ENCODE measurements at regions not wholly inside any gene's neighbourhood (a gene's known extent, or its start where the extent isn't known, plus 50 kb on each side); places are given as distances from the start of the nearest gene placed in this dataset.
A peak's percentile ranks its signal among the peaks of the same experiment; 100 is the strongest.

GRCh38 chr5:168104350-168104749, 187.1 kb upstream of the WWC1 start:
- intact Hi-C loops (cut with micrococcal nuclease): no loop called here
- no peaks in the 10 kb centered on the region for H3K9me3 ChIP-seq (replicated peaks in 1 of 2; ENCODE audit: control insufficient read depth in 1 of 2, insufficient read depth in 1 of 2, low read length in 2 of 2)
- Mint-ChIP-seq H3K27ac (no peak overlapping the region), H3K4me1 (no peaks in the 10 kb centered on the region), H3K9me3 (peaks cover 0 to 1% (median 0%) of the 10 kb centered on the region in 7 donors), H3K27me3 (ENCODE audit: low read depth in 3 of 3) (peaks cover 0 to 7% (median 1%) of the 10 kb centered on the region in 3 donors), H3K36me3 (no peaks in the 10 kb centered on the region), H3K4me3 (no peak overlapping the region)
- H3K27ac ChIP-seq (ENCODE audit: low read depth in 1 of 2, low read length in 2 of 2): no peak overlapping the region
- H3K4me1 ChIP-seq (ENCODE audit: control insufficient read depth in 1 of 2, insufficient read depth in 2 of 2, low read length in 2 of 2): no peaks in the 10 kb centered on the region
- no peak overlapping the region for H3K4me3 ChIP-seq (replicated peaks in 1 of 3; ENCODE audit: low read depth in 2 of 3, low read length in 3 of 3)
- H3K36me3 ChIP-seq (replicated peaks in 1 of 2; ENCODE audit: control insufficient read depth in 1 of 2, insufficient read depth in 2 of 2, low read length in 2 of 2): no peaks in the 10 kb centered on the region
- H2AFZ ChIP-seq (ENCODE audit: insufficient read depth, low read depth, low read length, poor library complexity, severe bottlenecking): no peak overlapping the region
- no peak overlapping the region for H3K4me2 ChIP-seq (replicated peaks; ENCODE audit: extremely low read depth, low read length, poor library complexity, severe bottlenecking)
- no peak for DNase-seq
- no peak for TF ChIP-seq CTCF (IDR thresholded peaks at IDR 0.05)
- H3K79me2 ChIP-seq (ENCODE audit: insufficient read depth, low read length): no peaks in the 10 kb centered on the region
- no peaks in the 10 kb centered on the region for H3K27me3 ChIP-seq (ENCODE audit: control insufficient read depth in 2 of 2, insufficient read depth in 2 of 2, low read length in 2 of 2)
- H3K9ac ChIP-seq (ENCODE audit: insufficient read depth, low read length, poor library complexity, severe bottlenecking): no peak overlapping the region
- no peaks in the 10 kb centered on the region for H4K20me1 ChIP-seq (ENCODE audit: insufficient read depth, low read length)
- 97% methylated on average over 12 of the region's 12 CpGs for WGBS (ENCODE audit: insufficient coverage)

- Histone ChIP-seq H3K36me3 (replicated peaks in 1 of 2; ENCODE audit: control insufficient read depth in 1 of 2, insufficient read depth in 2 of 2, low read length in 2 of 2) (no peaks in the 10 kb centered on the region), H3K9me3 (replicated peaks in 1 of 2; ENCODE audit: control insufficient read depth in 1 of 2, insufficient read depth in 1 of 2, low read length in 2 of 2) (no peaks in the 10 kb centered on the region), H3K4me2 (replicated peaks; ENCODE audit: extremely low read depth, low read length, poor library complexity, severe bottlenecking) (no peak overlapping the region), H3K9ac (ENCODE audit: insufficient read depth, low read length, poor library complexity, severe bottlenecking) (no peak overlapping the region), H4K20me1 (ENCODE audit: insufficient read depth, low read length) (no peaks in the 10 kb centered on the region), H3K79me2 (ENCODE audit: insufficient read depth, low read length) (no peaks in the 10 kb centered on the region), H3K4me3 (replicated peaks in 1 of 3; ENCODE audit: low read depth in 2 of 3, low read length in 3 of 3) (no peak overlapping the region), H3K27me3 (ENCODE audit: control insufficient read depth in 2 of 2, insufficient read depth in 2 of 2, low read length in 2 of 2) (no peaks in the 10 kb centered on the region), H2AFZ (ENCODE audit: insufficient read depth, low read depth, low read length, poor library complexity, severe bottlenecking) (no peak overlapping the region), H3K4me1 (ENCODE audit: control insufficient read depth in 1 of 2, insufficient read depth in 2 of 2, low read length in 2 of 2) (no peaks in the 10 kb centered on the region), H3K27ac (ENCODE audit: low read depth in 1 of 2, low read length in 2 of 2) (no peak overlapping the region)
- Mint-ChIP-seq H3K4me3 (no peak overlapping the region), H3K9me3 (no peaks in the 10 kb centered on the region), H3K4me1 (no peaks in the 10 kb centered on the region), H3K27me3 (ENCODE audit: low read depth in 3 of 3) (peaks cover 0 to 7% (median 1%) of the 10 kb centered on the region in 3 donors), H3K27ac (peak overlapping the region in 1 of 7 donors; percentile 54), H3K36me3 (no peaks in the 10 kb centered on the region)
- 35% methylated on average over 6 of the region's 7 CpGs for WGBS (ENCODE audit: insufficient coverage)
- intact Hi-C loops (cut with micrococcal nuclease): no loop called here
- no peak for DNase-seq
- no peak for TF ChIP-seq CTCF (IDR thresholded peaks at IDR 0.05)
Measured at GRCh38 chr5:168104811-168105481, 186.5 kb upstream of the WWC1 start.

All from CD14-positive monocyte (primary cell).